ENCODE measurements at regions not wholly inside any gene's neighbourhood (a gene's known extent, or its start where the extent isn't known, plus 50 kb on each side); places are given as distances from the start of the nearest gene placed in this dataset.

- WGBS, 2 donors = 88 to 89% methylated on average over 3 of the region's 3 CpGs
- no peak for DNase-seq (ENCODE audit: low spot score in 2 of 2)
These were observed 119.6 kb downstream of the RHOU start for GRCh38 chr1:228854907-228855306.

GRCh38 chr1:228857611-228858010 lies 122.3 kb downstream of the RHOU start:
- DNase-seq (ENCODE audit: low spot score in 2 of 2) = no peak
- no peak overlapping the region for H3K4me3 ChIP-seq (ENCODE audit: low read depth, poor library complexity, severe bottlenecking)
- no peak for TF ChIP-seq POLR2A (IDR thresholded peaks at IDR 0.05)
- no peak for TF ChIP-seq CTCF (IDR thresholded peaks at IDR 0.05)
- intact Hi-C loops (cut with DNase I; ENCODE audit: low total_unique reads) = no loop called here

More at GRCh38 chr1:228854907-228855306, 119.6 kb downstream of the RHOU start:
- TF ChIP-seq CTCF (IDR thresholded peaks at IDR 0.05) = no peak
- TF ChIP-seq POLR2A (IDR thresholded peaks at IDR 0.05) = no peak
- intact Hi-C loops (cut with DNase I; ENCODE audit: low total_unique reads) = no loop called here
- H3K4me3 ChIP-seq (ENCODE audit: low read depth, poor library complexity, severe bottlenecking) = no peak overlapping the region

GRCh38 chr1:228860911-228861831 lies 125.9 kb downstream of the RHOU start:
- TF ChIP-seq CTCF (IDR thresholded peaks at IDR 0.05) = peak in 1 of 3 donors; percentile 67
- no peak for TF ChIP-seq POLR2A (IDR thresholded peaks at IDR 0.05)
- intact Hi-C loops (cut with DNase I; ENCODE audit: low total_unique reads) = no loop called here
- DNase-seq (ENCODE audit: low spot score in 2 of 2) = peak in 1 of 2 donors; percentile 65
- 57 to 60% methylated on average over 16 of the region's 16 CpGs for WGBS, 2 donors
- H3K4me3 ChIP-seq (ENCODE audit: low read depth, poor library complexity, severe bottlenecking) = no peak overlapping the region

GRCh38 chr1:228861832-228862180 lies 126.5 kb downstream of the RHOU start:
- H3K4me3 ChIP-seq (ENCODE audit: low read depth, poor library complexity, severe bottlenecking) = no peak overlapping the region
- DNase-seq (ENCODE audit: low spot score in 2 of 2) = no peak
- WGBS, 2 donors = 59 to 70% methylated on average over 3 of the region's 3 CpGs
- intact Hi-C loops (cut with DNase I; ENCODE audit: low total_unique reads) = no loop called here
- no peak for TF ChIP-seq CTCF (IDR thresholded peaks at IDR 0.05)
- TF ChIP-seq POLR2A (IDR thresholded peaks at IDR 0.05) = no peak

GRCh38 chr1:228862542-228863505 lies 127.5 kb downstream of the RHOU start:
- peak in 1 of 2 donors; percentile 70 for DNase-seq (ENCODE audit: low spot score in 2 of 2)
- WGBS, 2 donors = 62 to 74% methylated on average over 13 of the region's 13 CpGs
- H3K4me3 ChIP-seq (ENCODE audit: low read depth, poor library complexity, severe bottlenecking) = no peak overlapping the region
- intact Hi-C loops (cut with DNase I; ENCODE audit: low total_unique reads) = no loop called here
- TF ChIP-seq POLR2A (IDR thresholded peaks at IDR 0.05) = no peak

- DNase-seq (ENCODE audit: low spot score in 2 of 2) = peak in 1 of 2 donors; percentile 59
- intact Hi-C loops (cut with DNase I; ENCODE audit: low total_unique reads) = no loop called here
These were observed 128.5 kb downstream of the RHOU start for GRCh38 chr1:228863776-228864175.

More at GRCh38 chr1:228863776-228864175, 128.5 kb downstream of the RHOU start:
- WGBS, 2 donors = 94% methylated on average over 7 of the region's 7 CpGs
- TF ChIP-seq POLR2A (IDR thresholded peaks at IDR 0.05) = no peak
- TF ChIP-seq CTCF (IDR thresholded peaks at IDR 0.05) = no peak
- H3K4me3 ChIP-seq (ENCODE audit: low read depth, poor library complexity, severe bottlenecking) = no peak overlapping the region
